Endothelial cell (in vitro differentiated cells): ENCODE measurements at regions not wholly inside any gene's neighbourhood (a gene's known extent, or its start where the extent isn't known, plus 50 kb on each side); places are given as distances from the start of the nearest gene placed in this dataset.
"Not testable (repeated sequence)": the region's sequence is repeated elsewhere in the genome, so short reads cannot be mapped to it uniquely, and the experiment has no call there.

Source experiments
- DNase-seq: peaks from one replicate; pipeline ENCODE4 v3.0.0; 2021; ENCODE audit warnings: low spot score
- H3K27ac Mint-ChIP-seq: one replicate; pipeline ENCODE4 v1.8.0; 2021; ENCODE audit warnings: mixed read lengths, inconsistent platforms; ENCODE audit not compliant: unreplicated experiment
- H3K27me3 Mint-ChIP-seq: one replicate; pipeline ENCODE4 v1.8.0; 2021; ENCODE audit warnings: mild to moderate bottlenecking, moderate library complexity, mixed read lengths, inconsistent platforms; ENCODE audit not compliant: unreplicated experiment
- H3K36me3 Mint-ChIP-seq: one replicate; pipeline ENCODE4 v1.8.0; 2021; ENCODE audit warnings: mild to moderate bottlenecking, low read depth, mixed read lengths, inconsistent platforms; ENCODE audit not compliant: unreplicated experiment
- H3K4me1 Mint-ChIP-seq: one replicate; pipeline ENCODE4 v1.8.0; 2021; ENCODE audit warnings: mild to moderate bottlenecking, mixed read lengths, inconsistent platforms; ENCODE audit not compliant: unreplicated experiment
- H3K4me3 Mint-ChIP-seq: one replicate; pipeline ENCODE4 v1.8.0; 2021; ENCODE audit warnings: mild to moderate bottlenecking, mixed read lengths, inconsistent platforms; ENCODE audit not compliant: unreplicated experiment
- H3K9me3 Mint-ChIP-seq: one replicate; pipeline ENCODE4 v1.8.0; 2021; ENCODE audit warnings: mixed read lengths, inconsistent platforms; ENCODE audit not compliant: unreplicated experiment
- CTCF ChIP-seq: fragments of 200-600 bp; sonication (generic); IDR thresholded peaks from one replicate; pipeline ENCODE4 v1.5.0; 2021; ENCODE audit warnings: antibody characterized with exemption; ENCODE audit not compliant: unreplicated experiment

DNA sequence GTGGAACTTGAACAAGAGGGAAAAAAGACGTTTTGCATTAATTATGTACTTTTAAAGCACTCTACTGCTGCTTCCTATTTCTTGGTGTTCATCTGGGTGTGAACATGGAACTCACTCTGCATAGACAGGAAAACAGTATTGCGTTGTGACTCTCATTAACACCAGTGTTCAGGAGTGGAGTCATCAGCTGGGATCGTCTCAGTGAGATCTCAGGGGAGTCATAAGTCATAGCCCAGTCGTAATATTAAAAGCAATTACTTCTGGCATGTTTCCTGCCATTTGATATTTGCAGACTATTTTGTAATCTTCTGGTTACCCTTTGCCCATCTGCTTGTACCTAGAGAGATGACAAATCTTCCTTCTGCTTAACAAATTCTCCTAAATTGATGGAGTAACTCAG is 462.0 kb upstream of the ATP11B start:
- Mint-ChIP-seq H3K4me1 (no peaks in the 10 kb centered on the region), H3K4me3 (no peak overlapping the region), H3K9me3 (no peaks in the 10 kb centered on the region), H3K27ac (no peak overlapping the region), H3K36me3 (no peaks in the 10 kb centered on the region), H3K27me3 (no peaks in the 10 kb centered on the region)
- no peak for DNase-seq
- no peak for TF ChIP-seq CTCF

DNA sequence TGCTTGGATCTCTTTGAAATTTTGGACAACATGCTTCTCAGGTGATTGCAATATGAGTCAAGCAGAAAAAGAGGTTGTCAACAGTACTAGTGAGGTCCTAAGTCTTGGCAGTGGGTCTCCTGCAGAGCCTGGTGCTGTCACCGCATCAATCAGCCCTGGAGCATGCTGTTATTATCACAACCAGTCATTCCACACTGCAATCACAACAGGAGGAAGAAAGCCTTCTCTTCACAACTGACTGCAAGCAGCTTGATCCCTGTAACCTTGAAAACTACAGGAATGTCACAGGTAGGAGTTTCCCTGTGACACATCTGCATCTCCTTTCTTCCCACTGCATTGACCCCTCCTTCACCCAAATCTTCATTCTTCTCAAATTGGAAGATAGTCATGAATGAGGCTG is 451.1 kb upstream of the ATP11B start:
- TF ChIP-seq CTCF: no peak
- H3K9me3 Mint-ChIP-seq: no peaks in the 10 kb centered on the region
- no peaks in the 10 kb centered on the region for H3K4me1 Mint-ChIP-seq
- H3K27ac Mint-ChIP-seq: no peak overlapping the region
- no peaks in the 10 kb centered on the region for H3K27me3 Mint-ChIP-seq
- DNase-seq: no peak
- no peak overlapping the region for H3K4me3 Mint-ChIP-seq
- no peaks in the 10 kb centered on the region for H3K36me3 Mint-ChIP-seq

DNA sequence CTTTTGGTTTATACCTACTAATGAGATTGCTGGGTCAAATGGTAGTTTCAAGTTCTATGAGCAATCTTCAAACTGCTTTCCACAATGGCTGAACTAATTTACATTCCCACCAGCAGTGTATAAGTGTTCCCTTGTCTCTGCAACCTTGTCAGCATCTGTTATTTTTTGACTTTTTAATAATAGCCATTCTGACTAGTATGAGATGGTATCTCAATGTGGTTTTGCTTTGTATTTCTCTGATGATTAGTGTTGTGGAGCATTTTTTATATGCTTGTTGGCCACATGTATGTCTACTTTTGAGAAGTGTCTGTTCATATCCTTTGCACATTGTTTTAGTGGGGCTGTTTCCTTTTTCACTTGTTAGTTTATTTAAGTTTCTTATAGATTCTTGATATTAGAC is 449.3 kb upstream of the ATP11B start:
- DNase-seq, H3K4me1 Mint-ChIP-seq, H3K27me3 Mint-ChIP-seq, H3K36me3 Mint-ChIP-seq, H3K4me3 Mint-ChIP-seq, H3K27ac Mint-ChIP-seq, H3K9me3 Mint-ChIP-seq: not testable (repeated sequence)

DNA sequence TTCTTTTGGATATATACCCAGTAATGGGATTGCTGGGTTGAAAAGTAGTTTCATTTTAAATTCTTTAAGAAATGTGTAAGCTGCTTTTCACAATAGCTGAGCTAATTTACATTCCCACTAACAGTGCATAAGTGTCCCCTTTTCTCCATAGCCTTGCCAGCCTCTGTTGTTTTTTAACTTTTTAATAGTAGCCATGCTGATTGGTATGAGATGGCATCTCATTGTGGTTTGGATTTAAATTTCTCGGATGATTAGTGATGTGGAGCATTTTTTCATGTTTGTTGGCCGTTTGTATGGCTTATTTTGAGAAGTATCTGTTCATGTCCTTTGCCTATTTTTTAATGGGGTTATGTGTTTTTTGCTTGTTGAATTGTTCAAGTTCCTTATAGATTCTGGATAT is 444.3 kb upstream of the ATP11B start:
- H3K9me3 Mint-ChIP-seq: no peaks in the 10 kb centered on the region
- no peak for TF ChIP-seq CTCF
- no peak for DNase-seq

GRCh38 chr3:182349951-182350517 is 443.3 kb upstream of the ATP11B start:
- H3K4me3 Mint-ChIP-seq: no peak overlapping the region
- H3K4me1 Mint-ChIP-seq: no peaks in the 10 kb centered on the region
- no peak for TF ChIP-seq CTCF
- no peaks in the 10 kb centered on the region for H3K9me3 Mint-ChIP-seq
- no peak overlapping the region for H3K27ac Mint-ChIP-seq
- no peak for DNase-seq
- no peaks in the 10 kb centered on the region for H3K36me3 Mint-ChIP-seq
- no peaks in the 10 kb centered on the region for H3K27me3 Mint-ChIP-seq

More for the DNA sequence above, 444.3 kb upstream of the ATP11B start:
- H3K4me1 Mint-ChIP-seq: no peaks in the 10 kb centered on the region
- no peak overlapping the region for H3K27ac Mint-ChIP-seq
- no peaks in the 10 kb centered on the region for H3K36me3 Mint-ChIP-seq
- no peak overlapping the region for H3K4me3 Mint-ChIP-seq
- H3K27me3 Mint-ChIP-seq: no peaks in the 10 kb centered on the region
